Neural progenitor cell (in vitro differentiated cells): ENCODE measurements at regions not wholly inside any gene's neighbourhood (a gene's known extent, or its start where the extent isn't known, plus 50 kb on each side); places are given as distances from the start of the nearest gene placed in this dataset.
A peak's percentile ranks its signal among the peaks of the same experiment; 100 is the strongest.

Source experiments
- DNase-seq: peaks from one replicate; pipeline ENCODE4 v3.0.0-alpha.2; 2016; ENCODE audit warnings: low spot score
- H2AFZ ChIP-seq: fragments of 200-600 bp; sonication (generic); replicated peaks from 2 replicates; pipeline ENCODE4 v1.6.1; 2016; ENCODE audit warnings: antibody characterized with exemption
- H3F3A ChIP-seq: fragments of 200-600 bp; sonication (generic); 2 replicates; pipeline ENCODE4 v1.6.1; 2016; ENCODE audit warnings: antibody characterized with exemption, low read depth
- H3K27ac ChIP-seq: fragments of 200-600 bp; sonication (generic); 2 replicates; pipeline ENCODE4 v1.5.1; 2016; ENCODE audit warnings: mild to moderate bottlenecking
- H3K27me3 ChIP-seq: fragments of 200-600 bp; sonication (generic); 2 replicates; pipeline ENCODE4 v1.6.1; 2016; ENCODE audit warnings: mild to moderate bottlenecking, moderate library complexity
- H3K36me3 ChIP-seq: fragments of 200-600 bp; sonication (generic); 2 replicates; pipeline ENCODE4 v1.5.1; 2016
- H3K4me1 ChIP-seq: fragments of 200-600 bp; sonication (generic); 2 replicates; pipeline ENCODE4 v1.6.1; 2016; ENCODE audit warnings: mixed run types
- H3K4me2 ChIP-seq: fragments of 200-600 bp; sonication (generic); 2 replicates; pipeline ENCODE4 v1.6.1; 2016
- H3K4me3 ChIP-seq: fragments of 200-600 bp; sonication (generic); 2 replicates; pipeline ENCODE4 v1.5.1; 2016
- H3K79me2 ChIP-seq: fragments of 200-600 bp; sonication (generic); 2 replicates; pipeline ENCODE4 v1.6.1; 2016; ENCODE audit warnings: low read depth
- H3K9ac ChIP-seq: fragments of 200-600 bp; sonication (generic); 2 replicates; pipeline ENCODE4 v1.6.1; 2016
- H3K9me3 ChIP-seq: fragments of 200-600 bp; sonication (generic); 2 replicates; pipeline ENCODE4 v1.5.1; 2016; ENCODE audit warnings: low read depth
- H4K20me1 ChIP-seq: fragments of 200-600 bp; sonication (generic); 2 replicates; pipeline ENCODE4 v1.6.1; 2016; ENCODE audit warnings: low read depth
- H3K27ac Mint-ChIP-seq: 3 replicates; pipeline ENCODE4 v1.8.0; 2021; ENCODE audit warnings: mixed read lengths
- H3K27me3 Mint-ChIP-seq: 2 replicates; pipeline ENCODE4 v1.8.0; 2022; ENCODE audit warnings: low read depth, mild to moderate bottlenecking, inconsistent platforms, moderate library complexity, mixed read lengths; ENCODE audit not compliant: insufficient read depth
- H3K36me3 Mint-ChIP-seq: 3 replicates; pipeline ENCODE4 v1.8.0; 2021; ENCODE audit warnings: mixed read lengths
- H3K4me1 Mint-ChIP-seq: 3 replicates; pipeline ENCODE4 v1.8.0; 2021; ENCODE audit warnings: mixed read lengths
- H3K4me3 Mint-ChIP-seq: 3 replicates; pipeline ENCODE4 v1.8.0; 2021; ENCODE audit warnings: mild to moderate bottlenecking, moderate library complexity, mixed read lengths
- H3K9me3 Mint-ChIP-seq: 3 replicates; pipeline ENCODE4 v1.8.0; 2020; ENCODE audit warnings: mixed read lengths
- EZH2 ChIP-seq: fragments of 200-600 bp; sonication (generic); IDR thresholded peaks from 2 replicates; pipeline ENCODE4 v1.6.1; 2017; ENCODE audit warnings: antibody characterized with exemption, mild to moderate bottlenecking, moderate library complexity
- EZH2phosphoT487 ChIP-seq: fragments of 200-600 bp; sonication (generic); IDR thresholded peaks from 2 replicates; pipeline ENCODE4 v1.6.1; 2017; ENCODE audit warnings: antibody characterized with exemption
- TF ChIP-seq, protein P1 (sequence below): fragments of 200-600 bp; sonication (generic); IDR thresholded peaks from 2 replicates; pipeline ENCODE4 v1.5.1; 2017; ENCODE audit warnings: antibody characterized with exemption, mild to moderate bottlenecking

DNA sequence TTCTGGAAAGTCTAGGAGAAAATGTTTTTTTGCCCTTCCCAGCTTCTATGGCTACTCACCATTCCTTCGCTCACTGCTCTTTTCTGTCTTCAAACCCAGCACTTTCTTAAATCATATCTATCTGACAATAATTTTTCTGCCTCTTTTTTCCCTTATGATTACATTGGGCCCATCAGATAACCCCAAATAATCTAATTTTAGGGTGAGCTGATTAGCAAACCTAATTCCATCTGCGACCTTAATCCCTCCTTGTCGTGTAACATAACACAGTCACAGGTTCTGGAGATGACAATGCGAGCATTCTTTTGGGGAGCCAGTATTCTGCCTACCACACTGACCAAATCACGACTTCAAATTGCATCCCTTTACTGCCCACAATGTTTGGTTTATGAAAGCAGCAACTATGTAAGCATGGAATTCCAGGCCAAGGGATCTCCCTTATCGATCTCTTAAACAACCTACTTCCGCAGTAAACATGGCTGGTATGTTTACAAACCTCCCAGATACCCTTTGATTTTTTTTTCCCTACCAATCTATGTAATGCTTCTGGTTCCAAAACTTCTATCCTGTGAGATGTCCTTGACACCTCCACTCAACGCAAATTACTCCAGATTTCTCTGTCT is 2122.2 kb downstream of the MAT2B start:
- H3K27ac Mint-ChIP-seq, result no peak overlapping the region
- H3K27me3 Mint-ChIP-seq, result no peaks in the 10 kb centered on the region

DNA sequence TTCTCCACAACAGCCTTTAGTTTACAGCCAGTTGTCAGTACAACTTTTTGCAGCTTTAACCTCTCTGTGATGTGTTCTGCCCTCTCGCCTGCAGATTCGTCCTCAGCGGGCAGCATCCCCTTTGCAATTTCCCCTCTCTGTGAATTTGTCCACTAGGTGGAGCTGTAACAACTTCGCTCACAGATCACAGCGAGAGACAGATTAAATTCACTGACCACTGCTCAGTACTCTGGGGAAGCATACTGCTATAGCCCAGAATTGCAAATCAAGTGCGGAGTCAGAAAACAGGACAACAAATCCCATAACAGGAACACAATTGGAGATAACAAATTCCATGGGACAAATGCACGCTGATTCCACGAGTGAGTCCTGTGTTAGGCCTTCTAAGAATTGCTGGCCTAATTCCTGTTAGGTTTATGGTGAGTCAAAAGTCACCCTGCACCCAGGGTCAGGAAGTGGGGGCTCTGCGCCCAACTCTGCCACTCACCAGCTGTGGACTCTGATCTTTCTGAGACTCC is 2124.9 kb downstream of the MAT2B start:
- H3K9ac ChIP-seq, result no peak overlapping the region
- TF ChIP-seq, protein P1, sequence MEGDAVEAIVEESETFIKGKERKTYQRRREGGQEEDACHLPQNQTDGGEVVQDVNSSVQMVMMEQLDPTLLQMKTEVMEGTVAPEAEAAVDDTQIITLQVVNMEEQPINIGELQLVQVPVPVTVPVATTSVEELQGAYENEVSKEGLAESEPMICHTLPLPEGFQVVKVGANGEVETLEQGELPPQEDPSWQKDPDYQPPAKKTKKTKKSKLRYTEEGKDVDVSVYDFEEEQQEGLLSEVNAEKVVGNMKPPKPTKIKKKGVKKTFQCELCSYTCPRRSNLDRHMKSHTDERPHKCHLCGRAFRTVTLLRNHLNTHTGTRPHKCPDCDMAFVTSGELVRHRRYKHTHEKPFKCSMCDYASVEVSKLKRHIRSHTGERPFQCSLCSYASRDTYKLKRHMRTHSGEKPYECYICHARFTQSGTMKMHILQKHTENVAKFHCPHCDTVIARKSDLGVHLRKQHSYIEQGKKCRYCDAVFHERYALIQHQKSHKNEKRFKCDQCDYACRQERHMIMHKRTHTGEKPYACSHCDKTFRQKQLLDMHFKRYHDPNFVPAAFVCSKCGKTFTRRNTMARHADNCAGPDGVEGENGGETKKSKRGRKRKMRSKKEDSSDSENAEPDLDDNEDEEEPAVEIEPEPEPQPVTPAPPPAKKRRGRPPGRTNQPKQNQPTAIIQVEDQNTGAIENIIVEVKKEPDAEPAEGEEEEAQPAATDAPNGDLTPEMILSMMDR, result peak; percentile 91
- no peak for TF ChIP-seq EZH2
- no peak for TF ChIP-seq EZH2phosphoT487
- no peak overlapping the region for H3K27ac ChIP-seq
- H3K4me1 ChIP-seq, result peaks cover 21% of the 10 kb centered on the region
- Mint-ChIP-seq H3K4me1 (peaks cover 23% of the 10 kb centered on the region), H3K9me3 (peaks cover 7% of the 10 kb centered on the region), H3K27me3 (no peaks in the 10 kb centered on the region), H3K36me3 (peaks cover 5% of the 10 kb centered on the region), H3K27ac (peak overlapping the region; percentile 28), H3K4me3 (no peak overlapping the region)
- DNase-seq, result peak; percentile 86
- no peaks in the 10 kb centered on the region for H3K9me3 ChIP-seq
- H2AFZ ChIP-seq, result peak overlapping the region; percentile 16
- no peaks in the 10 kb centered on the region for H3K79me2 ChIP-seq
- H3K4me2 ChIP-seq, result no peak overlapping the region
- no peak overlapping the region for H3K4me3 ChIP-seq
- H4K20me1 ChIP-seq, result no peaks in the 10 kb centered on the region
- no peaks in the 10 kb centered on the region for H3K36me3 ChIP-seq
- no peaks in the 10 kb centered on the region for H3K27me3 ChIP-seq
- no peaks in the 10 kb centered on the region for H3F3A ChIP-seq

More for the DNA sequence above, 2122.2 kb downstream of the MAT2B start:
- H3K4me2 ChIP-seq, result no peak overlapping the region
- H3F3A ChIP-seq, result no peaks in the 10 kb centered on the region
- peaks cover 14% of the 10 kb centered on the region for H3K4me1 ChIP-seq
- H3K9ac ChIP-seq, result no peak overlapping the region
- H3K4me3 ChIP-seq, result no peak overlapping the region
- H3K9me3 ChIP-seq, result no peaks in the 10 kb centered on the region
- H3K4me3 Mint-ChIP-seq, result no peak overlapping the region
- peaks cover 8% of the 10 kb centered on the region for H3K9me3 Mint-ChIP-seq
- H3K27ac ChIP-seq, result no peak overlapping the region
- no peaks in the 10 kb centered on the region for H3K79me2 ChIP-seq
- no peak for TF ChIP-seq EZH2phosphoT487
- TF ChIP-seq, protein P1, result no peak
- H3K4me1 Mint-ChIP-seq, result peaks cover 21% of the 10 kb centered on the region
- H2AFZ ChIP-seq, result no peak overlapping the region
- H3K27me3 ChIP-seq, result no peaks in the 10 kb centered on the region
- no peak for DNase-seq
- no peaks in the 10 kb centered on the region for H4K20me1 ChIP-seq
- H3K36me3 ChIP-seq, result no peaks in the 10 kb centered on the region
- peaks cover 5% of the 10 kb centered on the region for H3K36me3 Mint-ChIP-seq

DNA sequence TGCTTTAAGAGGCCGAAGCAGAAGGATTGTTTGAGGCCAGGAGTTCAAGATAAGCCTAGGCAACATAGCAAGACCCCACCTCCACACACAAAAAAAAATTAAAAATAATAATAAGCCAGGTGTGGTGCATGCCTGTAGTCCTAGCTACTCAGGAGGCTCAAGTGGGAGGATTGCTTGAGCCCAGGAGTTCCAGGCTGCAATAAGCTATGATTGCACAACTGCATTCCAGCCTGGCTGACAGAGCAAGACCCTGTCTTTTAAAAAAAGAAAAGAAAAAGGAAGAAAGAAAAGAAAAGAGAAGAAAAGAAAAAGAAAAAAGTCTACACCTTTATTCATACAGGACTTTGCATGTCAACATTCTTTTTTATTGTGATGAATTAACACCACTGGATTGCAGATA is 2125.8 kb downstream of the MAT2B start:
- Histone ChIP-seq H3K9ac (no peak overlapping the region), H3K79me2 (no peaks in the 10 kb centered on the region), H3K4me3 (no peak overlapping the region), H2AFZ (no peak overlapping the region), H3K9me3 (no peaks in the 10 kb centered on the region), H3F3A (no peaks in the 10 kb centered on the region), H4K20me1 (no peaks in the 10 kb centered on the region), H3K4me2 (no peak overlapping the region), H3K27me3 (no peaks in the 10 kb centered on the region), H3K4me1 (peaks cover 27% of the 10 kb centered on the region), H3K36me3 (no peaks in the 10 kb centered on the region), H3K27ac (no peak overlapping the region)
- TF ChIP-seq EZH2 (no peak), EZH2phosphoT487 (no peak)
- TF ChIP-seq, protein P1, result no peak
- Mint-ChIP-seq H3K36me3 (peaks cover 5% of the 10 kb centered on the region), H3K4me3 (no peak overlapping the region), H3K27me3 (no peaks in the 10 kb centered on the region), H3K9me3 (peaks cover 7% of the 10 kb centered on the region), H3K4me1 (peaks cover 23% of the 10 kb centered on the region), H3K27ac (no peak overlapping the region)
- no peak for DNase-seq
